ENCODE measurements at regions not wholly inside any gene's neighbourhood (a gene's known extent, or its start where the extent isn't known, plus 50 kb on each side); places are given as distances from the start of the nearest gene placed in this dataset.

DNA sequence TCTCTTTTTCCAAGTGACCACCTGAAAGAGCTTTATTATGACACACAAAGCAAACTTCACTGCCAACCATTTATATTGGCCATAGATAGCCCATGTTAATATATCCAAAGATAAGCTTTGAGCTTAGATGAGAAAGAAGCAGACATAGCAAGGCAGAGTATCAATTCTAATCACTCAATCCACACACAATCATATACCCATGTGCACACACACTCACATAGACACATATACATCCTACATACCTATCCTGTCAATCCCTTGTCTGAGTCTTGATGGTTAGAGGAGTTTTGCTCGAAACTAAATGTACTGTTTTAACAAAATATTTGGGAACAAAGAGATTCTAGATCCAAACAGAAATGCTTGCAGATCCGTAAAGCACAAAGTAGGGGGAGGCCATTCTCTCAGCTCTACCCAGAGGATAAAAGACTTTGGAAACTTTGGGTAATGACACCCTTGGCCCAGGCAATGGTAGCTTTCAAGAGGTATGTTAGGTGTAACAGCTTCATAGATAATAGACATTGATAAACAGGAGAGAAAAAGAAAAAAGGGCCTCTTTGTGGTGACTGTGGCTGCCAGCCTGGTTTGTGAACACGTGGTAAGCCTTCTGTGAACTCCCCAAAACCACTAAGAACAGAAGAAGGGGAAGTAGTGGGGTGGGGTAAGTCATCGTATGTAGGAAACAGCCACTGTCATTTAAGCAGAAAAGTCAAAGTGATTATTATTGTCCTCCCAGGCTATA lies 121.6 kb downstream of the TLR4 start:
- Histone ChIP-seq H3K4me1 (no peaks in the 10 kb centered on the region), H3K27me3 (replicated peaks; ENCODE audit: control insufficient read depth, insufficient read depth, low read length) (no peaks in the 10 kb centered on the region), H3K9me3 (no peaks in the 10 kb centered on the region), H3K36me3 (ENCODE audit: control insufficient read depth, insufficient read depth, low read length) (no peaks in the 10 kb centered on the region), H3K4me3 (ENCODE audit: low read depth, low read length) (no peak overlapping the region)
- no peaks in the 10 kb centered on the region for H3K36me3 Mint-ChIP-seq (ENCODE audit: insufficient read depth, unreplicated experiment)
- ChIA-PET POLR2A (no interaction called here), CTCF (no interaction called here)
- no peak for DNase-seq
- no peaks in the 10 kb centered on the region for H3K9me3 Mint-ChIP-seq (ENCODE audit: unreplicated experiment)
- TF ChIP-seq, protein P1, sequence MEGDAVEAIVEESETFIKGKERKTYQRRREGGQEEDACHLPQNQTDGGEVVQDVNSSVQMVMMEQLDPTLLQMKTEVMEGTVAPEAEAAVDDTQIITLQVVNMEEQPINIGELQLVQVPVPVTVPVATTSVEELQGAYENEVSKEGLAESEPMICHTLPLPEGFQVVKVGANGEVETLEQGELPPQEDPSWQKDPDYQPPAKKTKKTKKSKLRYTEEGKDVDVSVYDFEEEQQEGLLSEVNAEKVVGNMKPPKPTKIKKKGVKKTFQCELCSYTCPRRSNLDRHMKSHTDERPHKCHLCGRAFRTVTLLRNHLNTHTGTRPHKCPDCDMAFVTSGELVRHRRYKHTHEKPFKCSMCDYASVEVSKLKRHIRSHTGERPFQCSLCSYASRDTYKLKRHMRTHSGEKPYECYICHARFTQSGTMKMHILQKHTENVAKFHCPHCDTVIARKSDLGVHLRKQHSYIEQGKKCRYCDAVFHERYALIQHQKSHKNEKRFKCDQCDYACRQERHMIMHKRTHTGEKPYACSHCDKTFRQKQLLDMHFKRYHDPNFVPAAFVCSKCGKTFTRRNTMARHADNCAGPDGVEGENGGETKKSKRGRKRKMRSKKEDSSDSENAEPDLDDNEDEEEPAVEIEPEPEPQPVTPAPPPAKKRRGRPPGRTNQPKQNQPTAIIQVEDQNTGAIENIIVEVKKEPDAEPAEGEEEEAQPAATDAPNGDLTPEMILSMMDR (IDR thresholded peaks at IDR 0.05; ENCODE audit: insufficient read depth in 1 of 2, low read depth in 1 of 2, low read length in 1 of 2, severe bottlenecking in 1 of 2, unreplicated experiment in 1 of 2) = no peak
- H3K27me3 Mint-ChIP-seq (ENCODE audit: insufficient read depth, unreplicated experiment) = no peaks in the 10 kb centered on the region
- H3K27ac Mint-ChIP-seq (ENCODE audit: unreplicated experiment) = no peak overlapping the region
- H3K4me3 Mint-ChIP-seq (ENCODE audit: unreplicated experiment) = no peak overlapping the region
- intact Hi-C loops (cut with micrococcal nuclease; ENCODE audit: unreplicated experiment) = no loop called here
- no peaks in the 10 kb centered on the region for H3K4me1 Mint-ChIP-seq (ENCODE audit: low read depth, unreplicated experiment)
- no TSS peak for BruUV-seq (replicated peaks)

DNA sequence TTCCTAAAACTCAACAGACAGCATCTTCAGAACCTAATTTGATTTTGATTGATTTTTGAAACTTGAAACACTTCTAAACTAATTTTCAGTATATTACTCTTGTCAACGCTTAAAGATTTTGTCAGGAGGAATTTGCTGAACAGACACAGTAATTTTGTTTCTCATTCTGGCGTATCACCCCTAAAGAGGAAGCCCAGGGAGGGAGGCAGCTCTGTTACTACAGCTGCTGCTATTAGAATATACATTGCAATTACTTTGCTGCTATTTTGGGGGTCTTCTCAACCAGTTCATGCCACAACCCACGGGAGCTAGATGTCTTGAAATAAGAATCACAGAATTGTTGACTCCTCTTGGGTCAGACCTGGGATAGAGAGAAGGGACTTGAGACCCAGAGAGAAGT lies 122.6 kb downstream of the TLR4 start:
- no peak overlapping the region for H3K27ac Mint-ChIP-seq (ENCODE audit: unreplicated experiment)
- no peaks in the 10 kb centered on the region for H3K9me3 Mint-ChIP-seq (ENCODE audit: unreplicated experiment)
- DNase-seq = no peak
- ChIA-PET CTCF (no interaction called here), POLR2A (no interaction called here)
- no peaks in the 10 kb centered on the region for H3K27me3 Mint-ChIP-seq (ENCODE audit: insufficient read depth, unreplicated experiment)
- H3K27me3 ChIP-seq (replicated peaks; ENCODE audit: control insufficient read depth, insufficient read depth, low read length) = no peaks in the 10 kb centered on the region
- no peaks in the 10 kb centered on the region for H3K4me1 Mint-ChIP-seq (ENCODE audit: low read depth, unreplicated experiment)
- H3K4me3 Mint-ChIP-seq (ENCODE audit: unreplicated experiment) = no peak overlapping the region
- no peaks in the 10 kb centered on the region for H3K36me3 Mint-ChIP-seq (ENCODE audit: insufficient read depth, unreplicated experiment)
- H3K36me3 ChIP-seq (ENCODE audit: control insufficient read depth, insufficient read depth, low read length) = no peaks in the 10 kb centered on the region
- no peaks in the 10 kb centered on the region for H3K4me1 ChIP-seq
- H3K9me3 ChIP-seq = no peaks in the 10 kb centered on the region
- intact Hi-C loops (cut with micrococcal nuclease; ENCODE audit: unreplicated experiment) = no loop called here
- BruUV-seq (replicated peaks) = no TSS peak
- TF ChIP-seq, protein P1 (IDR thresholded peaks at IDR 0.05; ENCODE audit: insufficient read depth in 1 of 2, low read depth in 1 of 2, low read length in 1 of 2, severe bottlenecking in 1 of 2, unreplicated experiment in 1 of 2) = no peak
- H3K4me3 ChIP-seq (ENCODE audit: low read depth, low read length) = no peak overlapping the region

DNA sequence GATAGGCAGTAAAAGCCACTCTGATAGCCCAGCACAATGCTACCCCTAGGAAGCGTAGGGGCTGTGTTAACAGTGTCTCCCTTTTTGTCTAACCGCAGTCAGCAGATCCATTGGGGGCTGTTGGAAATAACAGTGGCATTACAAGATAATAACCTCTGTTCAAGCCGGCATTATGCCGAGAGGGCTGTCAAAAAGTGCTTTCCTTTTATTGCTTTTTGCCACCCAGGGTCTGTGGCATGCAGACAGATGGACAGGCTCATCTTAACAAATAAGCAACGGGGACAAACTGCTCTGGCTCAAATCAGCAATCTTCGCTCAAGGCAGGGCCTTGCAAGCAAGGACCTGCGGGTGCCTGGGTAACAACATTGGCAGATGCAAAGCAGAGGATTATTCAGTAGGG lies 123.3 kb downstream of the TLR4 start:
- H3K36me3 ChIP-seq (ENCODE audit: control insufficient read depth, insufficient read depth, low read length) = no peaks in the 10 kb centered on the region
- no peaks in the 10 kb centered on the region for H3K9me3 ChIP-seq
- TF ChIP-seq, protein P1 (IDR thresholded peaks at IDR 0.05; ENCODE audit: insufficient read depth in 1 of 2, low read depth in 1 of 2, low read length in 1 of 2, severe bottlenecking in 1 of 2, unreplicated experiment in 1 of 2) = no peak
- no peaks in the 10 kb centered on the region for H3K27me3 ChIP-seq (replicated peaks; ENCODE audit: control insufficient read depth, insufficient read depth, low read length)
- ChIA-PET POLR2A (no interaction called here), CTCF (no interaction called here)
- H3K27ac Mint-ChIP-seq (ENCODE audit: unreplicated experiment) = no peak overlapping the region
- no peaks in the 10 kb centered on the region for H3K4me1 ChIP-seq
- H3K9me3 Mint-ChIP-seq (ENCODE audit: unreplicated experiment) = no peaks in the 10 kb centered on the region
- no peak overlapping the region for H3K4me3 ChIP-seq (ENCODE audit: low read depth, low read length)
- intact Hi-C loops (cut with micrococcal nuclease; ENCODE audit: unreplicated experiment) = no loop called here
- no peaks in the 10 kb centered on the region for H3K4me1 Mint-ChIP-seq (ENCODE audit: low read depth, unreplicated experiment)
- DNase-seq = no peak
- H3K4me3 Mint-ChIP-seq (ENCODE audit: unreplicated experiment) = no peak overlapping the region
- no peaks in the 10 kb centered on the region for H3K36me3 Mint-ChIP-seq (ENCODE audit: insufficient read depth, unreplicated experiment)
- no TSS peak for BruUV-seq (replicated peaks)
- H3K27me3 Mint-ChIP-seq (ENCODE audit: insufficient read depth, unreplicated experiment) = no peaks in the 10 kb centered on the region

Data from Caco-2 (cell line).